AG04450 (cell line): ENCODE measurements at regions not wholly inside any gene's neighbourhood (a gene's known extent, or its start where the extent isn't known, plus 50 kb on each side); places are given as distances from the start of the nearest gene placed in this dataset.

Source experiments
- CTCF ChIA-PET: fragments of 300-600, 350-600 bp; formaldehyde crosslinking; extraction: SDS; loops from one replicate; lab custom pipeline; 2022; ENCODE audit warnings: antibody characterized with exemption, inconsistent platforms; lab: Charles Lee
- POLR2A ChIA-PET: fragments of 350-600 bp; formaldehyde crosslinking; extraction: SDS; loops from one replicate; lab custom pipeline; 2021; ENCODE audit warnings: antibody characterized with exemption, inconsistent platforms; lab: Yijun Ruan, JAX
- DNase-seq: peaks from one replicate; pipeline ENCODE4 v3.0.0-alpha.2; 2011; ENCODE audit warnings: low read depth, low spot score
- H3K27ac ChIP-seq: one replicate; pipeline ENCODE4 v1.5.1; 2012; ENCODE audit warnings: low read depth, low read length, control low read depth
- H3K27me3 ChIP-seq: one replicate; pipeline ENCODE4 v1.6.0; 2012; ENCODE audit warnings: low read length; ENCODE audit not compliant: control insufficient read depth, insufficient read depth
- H3K4me3 ChIP-seq: 2 replicates; pipeline ENCODE4 v1.5.1; 2011; ENCODE audit warnings: mild to moderate bottlenecking, low read depth, low read length, control low read depth
- H3K9me3 ChIP-seq: 2 replicates; pipeline ENCODE4 v1.5.1; 2012; ENCODE audit warnings: low read length; ENCODE audit not compliant: control insufficient read depth, insufficient read depth
- TF ChIP-seq, protein P1 (sequence below): IDR thresholded peaks from 2 replicates; pipeline ENCODE4 v1.5.1; 2011; ENCODE audit warnings: low read depth, low read length, control low read depth, inconsistent platforms

DNA sequence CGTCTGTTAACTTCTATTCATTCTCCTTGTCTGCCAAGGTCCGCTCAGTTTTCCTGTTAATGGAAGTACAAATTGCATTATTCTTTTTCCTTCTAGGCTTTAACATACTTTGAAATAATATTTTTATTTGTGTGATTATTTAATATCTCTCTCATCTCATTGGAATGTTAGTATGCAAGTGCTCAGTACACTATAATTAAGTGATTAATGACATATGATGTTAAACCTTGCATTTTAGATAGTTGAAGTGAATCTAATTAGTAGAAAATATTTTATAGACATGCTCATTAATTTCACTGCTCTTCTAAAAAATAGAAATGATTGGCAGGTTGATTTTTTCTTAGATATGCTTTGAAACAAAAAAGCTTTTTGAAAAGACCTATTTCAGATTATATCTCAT, 1079.8 kb downstream of the RAPGEF2 start:
- H3K27ac ChIP-seq, result no peak overlapping the region
- TF ChIP-seq, protein P1, sequence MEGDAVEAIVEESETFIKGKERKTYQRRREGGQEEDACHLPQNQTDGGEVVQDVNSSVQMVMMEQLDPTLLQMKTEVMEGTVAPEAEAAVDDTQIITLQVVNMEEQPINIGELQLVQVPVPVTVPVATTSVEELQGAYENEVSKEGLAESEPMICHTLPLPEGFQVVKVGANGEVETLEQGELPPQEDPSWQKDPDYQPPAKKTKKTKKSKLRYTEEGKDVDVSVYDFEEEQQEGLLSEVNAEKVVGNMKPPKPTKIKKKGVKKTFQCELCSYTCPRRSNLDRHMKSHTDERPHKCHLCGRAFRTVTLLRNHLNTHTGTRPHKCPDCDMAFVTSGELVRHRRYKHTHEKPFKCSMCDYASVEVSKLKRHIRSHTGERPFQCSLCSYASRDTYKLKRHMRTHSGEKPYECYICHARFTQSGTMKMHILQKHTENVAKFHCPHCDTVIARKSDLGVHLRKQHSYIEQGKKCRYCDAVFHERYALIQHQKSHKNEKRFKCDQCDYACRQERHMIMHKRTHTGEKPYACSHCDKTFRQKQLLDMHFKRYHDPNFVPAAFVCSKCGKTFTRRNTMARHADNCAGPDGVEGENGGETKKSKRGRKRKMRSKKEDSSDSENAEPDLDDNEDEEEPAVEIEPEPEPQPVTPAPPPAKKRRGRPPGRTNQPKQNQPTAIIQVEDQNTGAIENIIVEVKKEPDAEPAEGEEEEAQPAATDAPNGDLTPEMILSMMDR, result no peak
- H3K4me3 ChIP-seq, result no peak overlapping the region
- CTCF ChIA-PET, result no interaction called here
- POLR2A ChIA-PET, result no interaction called here
- H3K9me3 ChIP-seq, result peaks cover under 1% of the 10 kb centered on the region
- H3K27me3 ChIP-seq, result no peaks in the 10 kb centered on the region
- DNase-seq, result no peak

DNA sequence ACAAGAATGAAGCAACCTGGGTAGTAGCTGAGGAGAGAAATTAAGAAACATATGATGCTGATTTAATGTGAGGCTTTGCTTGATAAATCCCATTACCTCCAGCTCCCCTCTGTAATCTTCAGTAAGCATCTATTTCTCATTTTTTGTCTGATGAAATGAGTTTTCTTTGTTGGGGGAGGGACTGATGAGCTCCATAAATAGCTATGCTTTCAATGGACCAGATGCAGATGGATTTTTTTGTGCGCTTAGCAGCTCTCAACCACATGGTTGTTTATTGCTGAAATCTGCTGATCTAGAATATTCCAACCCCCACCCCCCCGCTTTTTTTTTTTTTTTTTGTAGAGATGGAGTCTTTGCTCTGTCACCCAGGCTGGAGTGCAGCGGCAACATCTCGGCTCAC, 1082.0 kb downstream of the RAPGEF2 start:
- Histone ChIP-seq H3K9me3 (peaks cover 3% of the 10 kb centered on the region), H3K4me3 (no peak overlapping the region), H3K27ac (no peak overlapping the region), H3K27me3 (no peaks in the 10 kb centered on the region)
- CTCF ChIA-PET, result no interaction called here
- DNase-seq, result no peak
- POLR2A ChIA-PET, result no interaction called here
- TF ChIP-seq, protein P1, result no peak

DNA sequence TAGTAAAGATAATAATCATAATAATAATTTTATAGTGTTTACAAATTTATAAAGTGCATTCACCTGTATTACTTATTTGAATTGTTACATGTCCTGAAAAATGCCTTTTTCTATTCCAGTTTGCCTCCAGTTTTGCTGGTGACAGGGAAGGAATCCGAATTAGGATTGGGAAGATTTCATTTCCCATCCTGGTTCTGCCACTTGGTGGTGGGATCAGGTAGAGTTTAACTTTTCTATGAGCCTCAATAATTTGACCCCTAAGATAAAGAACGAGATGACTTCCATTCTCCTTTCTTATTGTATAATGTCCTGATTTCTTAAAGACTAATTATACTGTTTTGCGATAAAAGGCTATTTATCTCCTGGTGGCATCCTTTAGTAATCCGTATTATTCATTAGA, 1090.9 kb downstream of the RAPGEF2 start:
- Histone ChIP-seq H3K27me3 (no peaks in the 10 kb centered on the region), H3K27ac (no peak overlapping the region), H3K9me3 (peaks cover 11% of the 10 kb centered on the region), H3K4me3 (no peak overlapping the region)
- POLR2A ChIA-PET, result no interaction called here
- CTCF ChIA-PET, result no interaction called here
- TF ChIP-seq, protein P1, result no peak
- DNase-seq, result no peak

DNA sequence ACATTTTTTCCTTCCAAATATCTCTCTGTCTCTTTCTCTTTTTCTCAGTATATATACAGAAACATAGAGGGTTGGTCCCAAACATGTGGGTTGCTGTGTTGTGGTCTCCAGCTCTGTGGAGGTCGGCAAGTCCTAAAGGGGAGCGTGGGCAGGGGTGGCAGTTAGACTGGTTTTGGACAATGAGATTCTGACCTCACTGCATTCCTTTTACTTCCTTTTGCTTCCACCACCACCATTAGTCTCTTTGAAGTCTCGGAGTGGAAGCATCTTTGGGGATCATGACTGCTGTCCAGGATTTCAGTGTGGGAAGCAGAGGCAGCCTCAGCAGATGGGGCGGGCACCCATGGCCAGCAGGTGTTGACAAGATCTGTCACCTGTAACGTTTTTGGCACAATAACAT, 1091.8 kb downstream of the RAPGEF2 start:
- DNase-seq, result no peak
- ChIA-PET CTCF (no interaction called here), POLR2A (no interaction called here)
- no peak overlapping the region for H3K27ac ChIP-seq
- TF ChIP-seq, protein P1, result no peak
- no peak overlapping the region for H3K4me3 ChIP-seq
- H3K27me3 ChIP-seq, result no peaks in the 10 kb centered on the region
- peaks cover 11% of the 10 kb centered on the region for H3K9me3 ChIP-seq

DNA sequence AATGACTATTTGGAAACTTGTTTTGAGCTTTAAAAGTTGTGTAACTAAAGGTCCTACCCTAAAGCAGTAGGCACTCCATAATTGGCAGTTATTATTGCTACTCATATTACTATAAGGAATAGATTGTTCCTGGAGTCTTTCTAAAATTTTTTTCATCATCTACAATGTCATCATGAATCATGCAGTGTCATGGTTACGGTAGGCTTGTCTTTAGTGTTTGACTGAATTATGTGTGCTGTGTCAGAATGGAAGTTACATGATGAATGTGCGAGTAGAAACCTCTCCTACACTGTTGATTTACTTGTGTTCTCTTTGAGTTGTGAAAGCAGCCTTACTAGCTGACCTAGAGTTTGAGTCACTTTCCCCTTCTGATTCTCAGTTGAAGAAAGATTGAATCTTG, 1099.9 kb downstream of the RAPGEF2 start:
- ChIA-PET POLR2A (no interaction called here), CTCF (no interaction called here)
- no peaks in the 10 kb centered on the region for H3K27me3 ChIP-seq
- peaks cover 5% of the 10 kb centered on the region for H3K9me3 ChIP-seq
- H3K4me3 ChIP-seq, result no peak overlapping the region
- H3K27ac ChIP-seq, result no peak overlapping the region
- DNase-seq, result no peak
- TF ChIP-seq, protein P1, result no peak
